Activated CD8-positive, alpha-beta memory T cell treated with anti-CD3 and anti-CD28 coated beads, Interleukin-2, amount 50 U/mL, for 48 hours (primary cell): ENCODE measurements at regions not wholly inside any gene's neighbourhood (a gene's known extent, or its start where the extent isn't known, plus 50 kb on each side); places are given as distances from the start of the nearest gene placed in this dataset.

Source experiments
- DNase-seq: peaks from one replicate; pipeline ENCODE4 v3.0.0-alpha.2; 2020

GRCh38 chr14:101027966-101028365, 124.4 kb upstream of the RTL1 start:
- no peak for DNase-seq

DNA sequence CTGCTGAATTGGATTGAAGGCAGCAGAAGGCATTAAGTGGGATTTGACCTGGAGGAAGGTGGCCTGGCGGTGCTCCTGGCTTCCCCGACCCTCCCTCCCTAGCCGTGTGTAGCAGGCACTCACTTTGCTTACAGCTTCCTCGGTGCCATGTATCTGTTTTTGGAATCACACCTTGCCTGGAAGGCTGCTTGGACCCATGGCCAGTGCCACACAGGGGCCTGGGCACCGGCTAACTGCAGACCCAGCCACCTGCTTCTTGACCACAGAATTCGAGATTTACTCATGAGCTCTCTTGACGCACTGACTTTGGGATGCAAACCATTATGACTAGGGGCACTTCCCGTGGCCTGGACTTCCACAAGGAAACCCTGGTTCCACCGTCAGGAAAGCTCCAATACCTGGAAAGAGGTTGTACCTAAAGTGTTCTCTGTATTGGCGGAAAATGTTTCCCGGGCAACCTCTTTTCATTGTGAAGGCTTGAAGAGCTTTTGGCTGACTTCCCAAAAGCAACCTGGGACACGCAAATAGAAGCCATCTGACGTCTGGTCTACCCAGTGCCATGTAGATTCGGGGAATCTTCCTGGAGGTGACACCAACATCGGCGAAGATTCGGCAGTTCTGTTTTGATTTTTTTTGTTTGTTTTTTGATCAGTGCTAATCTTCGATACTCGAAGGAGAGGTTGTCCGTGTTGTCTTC, 125.6 kb upstream of the RTL1 start:
- DNase-seq, result no peak

DNA sequence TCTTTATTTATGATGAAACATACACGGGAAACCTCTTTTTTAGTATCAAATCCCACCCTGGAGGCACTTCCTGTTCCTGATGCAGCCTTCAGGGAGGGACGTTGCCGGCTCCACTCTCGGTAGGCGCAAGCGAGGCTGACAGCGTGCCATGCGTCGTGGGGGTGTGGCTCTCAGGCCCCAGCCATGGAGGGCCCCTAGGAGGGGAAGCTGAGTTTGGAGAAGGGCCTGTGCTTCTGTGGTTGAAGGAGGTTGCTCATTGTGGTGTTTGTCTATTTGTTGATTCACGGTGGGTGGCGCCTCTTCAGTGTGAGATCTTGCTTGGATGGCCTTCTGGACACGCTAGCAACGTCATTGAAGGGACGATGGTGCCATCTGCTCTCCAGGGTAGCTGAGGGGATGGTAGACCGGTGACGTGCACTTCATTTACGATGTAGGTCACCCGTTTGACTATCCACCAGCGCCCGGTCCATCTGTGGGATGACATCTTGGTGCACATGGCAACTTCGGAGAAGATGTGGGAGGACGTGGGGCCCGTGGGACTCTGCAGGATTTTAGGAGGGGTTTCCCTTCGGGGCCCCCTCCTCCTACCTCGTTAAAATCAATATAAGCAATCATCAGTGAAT, 126.3 kb upstream of the RTL1 start:
- no peak for DNase-seq

- no peak for DNase-seq
Observed at GRCh38 chr14:101030586-101030985, 127.1 kb upstream of the RTL1 start.

DNA sequence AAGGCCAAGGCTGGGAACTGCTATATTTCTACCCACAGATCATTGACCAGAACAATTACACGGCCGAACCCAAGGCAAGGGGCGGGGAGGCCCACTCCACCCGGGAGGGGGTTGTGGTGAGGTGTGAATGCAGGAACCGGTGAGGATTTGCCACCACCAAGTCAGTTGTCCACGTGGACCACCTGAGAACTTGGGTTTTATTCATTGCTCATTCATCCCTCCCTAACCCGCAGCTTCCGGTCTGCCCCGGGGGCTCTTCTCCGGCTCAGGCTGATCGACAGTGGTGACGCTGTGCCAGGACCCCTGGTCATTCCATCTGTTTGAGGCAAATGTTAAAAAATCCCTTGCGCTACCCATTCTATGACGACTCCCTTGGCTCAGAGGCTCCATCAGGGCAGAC, 127.7 kb upstream of the RTL1 start:
- no peak for DNase-seq

- DNase-seq, result no peak
Observed at GRCh38 chr14:101031721-101032120, 128.2 kb upstream of the RTL1 start.

- no peak for DNase-seq
Observed at GRCh38 chr14:101032433-101032832, 128.9 kb upstream of the RTL1 start.

GRCh38 chr14:101033006-101033405, 129.5 kb upstream of the RTL1 start:
- DNase-seq, result no peak

DNA sequence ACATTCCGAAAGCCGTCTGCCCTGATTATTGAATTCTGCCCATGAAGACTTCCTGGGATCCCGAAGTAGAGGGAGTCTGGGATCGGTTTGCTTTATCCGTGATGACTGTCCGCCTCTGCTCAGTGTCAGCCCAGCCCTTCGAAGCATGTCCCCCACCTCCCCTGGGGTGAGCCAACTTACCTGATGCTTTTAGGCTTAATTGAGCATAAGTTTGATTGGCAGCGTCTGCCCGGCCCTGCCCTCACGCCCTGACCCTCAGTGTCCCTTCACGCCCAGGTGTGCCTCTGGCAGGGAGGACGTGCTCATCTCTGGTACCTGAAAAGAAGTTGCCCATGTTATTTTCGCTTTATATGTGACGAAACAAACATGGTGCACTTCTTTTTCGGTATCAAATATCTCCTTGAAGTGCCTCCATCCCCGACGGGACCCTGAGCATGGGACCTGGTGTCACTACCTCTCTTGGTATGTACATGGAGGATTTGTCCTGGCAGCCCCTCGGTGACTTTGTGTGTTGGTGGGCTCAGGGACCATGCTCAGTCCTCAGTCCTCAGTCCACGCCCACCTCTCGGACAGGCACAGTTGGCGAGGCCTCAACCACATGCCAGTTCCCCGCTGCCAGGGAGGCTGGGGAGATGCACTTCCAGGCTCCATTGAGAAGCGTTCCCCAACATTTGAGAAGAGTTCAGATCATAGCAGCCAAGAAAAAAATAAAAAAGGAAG, 130.1 kb upstream of the RTL1 start:
- no peak for DNase-seq

DNA sequence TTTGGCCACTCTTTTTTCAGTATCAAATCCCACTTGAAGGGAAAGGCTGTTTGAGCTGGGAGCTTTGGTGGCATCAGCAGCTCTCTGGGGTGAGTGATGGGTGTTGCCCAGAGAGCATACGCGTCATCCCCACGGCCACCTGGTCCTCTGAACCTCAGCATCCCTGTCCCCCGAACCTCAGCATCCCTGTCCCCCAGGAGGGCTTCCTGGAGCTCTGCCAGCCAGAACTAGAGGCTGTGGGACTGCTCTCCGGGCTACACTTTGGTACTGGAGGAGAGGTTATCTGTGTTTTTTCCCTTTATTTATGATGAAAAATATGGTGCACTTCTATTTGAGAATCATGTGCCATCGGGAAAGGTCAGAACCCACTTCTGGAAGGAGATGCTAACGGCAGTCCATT, 131.5 kb upstream of the RTL1 start:
- DNase-seq, result no peak

- DNase-seq, result no peak
Observed at GRCh38 chr14:101035466-101036225, 132.1 kb upstream of the RTL1 start.

GRCh38 chr14:101037021-101037817, 133.7 kb upstream of the RTL1 start:
- no peak for DNase-seq

- DNase-seq, result no peak
Observed at GRCh38 chr14:101039031-101039754, 135.7 kb upstream of the RTL1 start.

DNA sequence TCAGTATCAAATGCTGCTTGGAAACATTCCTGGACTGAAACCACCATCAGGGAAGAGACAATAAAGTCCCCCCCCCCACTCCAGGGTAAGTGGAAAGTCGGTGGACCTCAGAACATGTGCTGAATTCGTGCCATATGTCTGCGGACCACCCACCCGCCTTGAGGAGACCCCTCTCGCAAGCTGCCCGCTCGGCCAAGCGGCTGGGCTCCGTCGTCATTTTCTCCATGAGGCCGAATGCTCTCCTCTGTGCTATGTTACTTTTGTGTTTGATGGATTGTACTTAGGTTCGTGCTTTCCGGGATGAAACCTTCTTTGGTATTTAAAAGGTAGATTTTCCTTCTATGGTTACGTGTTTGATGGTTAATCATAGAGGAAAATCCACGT, 136.2 kb upstream of the RTL1 start:
- DNase-seq, result no peak

DNA sequence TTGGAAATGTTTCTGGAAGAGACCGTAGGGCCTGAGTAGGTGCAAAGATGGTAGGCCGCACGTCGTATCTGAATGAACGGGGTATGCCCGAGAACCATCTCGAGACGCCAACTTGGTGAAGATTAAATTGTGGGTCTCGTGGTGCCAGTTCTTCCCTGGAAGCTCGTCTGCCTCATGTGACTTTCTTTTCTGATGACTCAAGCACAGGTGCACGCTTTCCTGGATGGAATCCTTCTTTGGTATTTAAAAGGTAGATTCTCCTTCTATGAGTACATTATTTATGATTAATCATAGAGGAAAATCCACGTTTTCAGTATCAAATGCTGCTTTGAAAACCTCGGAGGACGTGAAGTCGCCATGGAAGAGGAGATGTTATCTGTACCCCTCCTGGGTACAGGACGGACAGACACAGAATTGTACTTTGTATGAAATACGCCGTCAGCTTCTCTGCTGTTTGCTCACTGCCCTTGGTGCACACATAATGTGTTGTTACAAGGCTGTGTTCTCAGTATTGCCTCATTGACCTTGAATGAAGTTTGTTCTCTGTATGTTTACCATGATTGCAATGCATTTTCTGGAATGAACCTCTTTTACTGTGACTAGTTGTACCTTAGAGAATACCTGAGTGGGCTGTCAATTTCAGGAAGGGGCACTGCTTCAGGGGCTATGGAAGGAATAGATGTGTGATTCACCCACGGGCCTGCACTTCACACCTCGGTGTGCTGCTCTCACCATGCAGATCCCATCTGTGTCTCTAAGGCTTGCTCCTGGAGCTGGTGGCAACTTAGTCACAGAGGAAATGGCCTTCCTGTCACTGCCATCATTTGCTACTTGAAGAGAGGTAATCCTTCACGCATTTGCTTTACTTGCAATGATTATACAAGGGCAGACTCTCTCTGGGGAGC, 137.3 kb upstream of the RTL1 start:
- no peak for DNase-seq

- no peak for DNase-seq
Observed at GRCh38 chr14:101043891-101044290, 140.4 kb upstream of the RTL1 start.

DNA sequence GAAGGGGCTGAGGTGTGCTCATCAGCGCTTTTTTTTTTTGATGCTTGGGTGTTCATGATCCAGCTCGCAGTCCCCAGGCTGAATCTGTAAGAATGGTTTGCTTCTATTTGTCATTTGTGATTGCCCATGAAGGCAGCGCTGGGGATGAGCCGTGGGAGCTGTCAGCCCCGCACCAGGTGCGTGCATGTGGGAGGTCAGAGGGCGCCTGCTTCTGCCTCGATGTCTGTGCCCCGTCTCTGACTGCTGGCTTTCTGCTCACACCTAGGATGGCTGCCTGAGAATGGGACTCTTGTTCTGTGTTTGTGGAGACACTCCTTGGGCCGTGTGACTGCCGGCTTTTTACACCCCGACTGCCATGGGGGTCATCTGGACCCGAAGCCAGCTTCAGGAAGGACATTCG, 141.2 kb upstream of the RTL1 start:
- no peak for DNase-seq

- no peak for DNase-seq
Observed at GRCh38 chr14:101045511-101045910, 142.0 kb upstream of the RTL1 start.

DNA sequence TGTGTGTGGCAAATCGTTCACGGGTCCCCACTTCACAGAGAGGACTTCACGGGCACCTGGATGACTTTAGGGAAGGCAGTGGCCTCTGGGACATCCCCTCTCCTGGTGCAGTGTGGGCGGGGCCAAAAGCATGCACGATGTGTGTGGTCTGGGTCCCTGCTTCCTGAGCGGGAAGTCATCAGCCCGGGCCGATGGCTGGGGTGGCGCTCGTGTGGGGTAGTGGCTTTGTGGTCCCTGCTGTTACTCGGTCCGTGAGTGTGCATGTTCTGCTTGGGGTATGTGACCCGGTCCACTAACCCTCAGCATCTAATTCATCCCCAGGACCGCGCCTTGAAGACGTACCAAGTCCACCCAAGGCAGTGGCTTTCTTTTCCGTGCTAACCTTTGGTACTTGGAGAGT, 142.5 kb upstream of the RTL1 start:
- DNase-seq, result no peak

GRCh38 chr14:101047326-101047725, 143.8 kb upstream of the RTL1 start:
- DNase-seq, result no peak

DNA sequence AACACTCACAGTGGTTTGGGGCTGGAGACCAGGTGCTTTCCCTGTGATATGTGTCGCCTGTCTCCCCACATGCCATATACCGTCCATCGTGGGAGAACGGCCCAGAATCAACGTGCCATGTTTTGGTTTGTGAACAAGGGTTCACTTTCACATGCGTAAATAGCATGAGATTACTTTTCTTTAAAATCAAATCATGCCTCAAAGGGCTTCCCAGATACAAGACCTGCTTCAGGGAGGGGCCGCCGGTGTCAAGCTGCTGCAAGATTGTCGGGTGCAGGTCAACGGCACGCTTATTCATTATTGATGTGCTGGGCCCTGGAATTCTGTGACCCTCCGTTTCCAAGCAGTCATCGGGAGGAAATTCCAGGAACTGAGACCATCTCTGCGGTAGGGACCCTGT, 145.2 kb upstream of the RTL1 start:
- no peak for DNase-seq
